H1 (cell line): ENCODE measurements at regions not wholly inside any gene's neighbourhood (a gene's known extent, or its start where the extent isn't known, plus 50 kb on each side); places are given as distances from the start of the nearest gene placed in this dataset.

Source experiments
- CTCF ChIA-PET: fragments of 300-600 bp; sonication (Branson Sonifier 250); formaldehyde crosslinking; loops from one replicate; lab custom pipeline; 2021; ENCODE audit not compliant: partially characterized antibody; lab: Charles Lee
- POLR2A ChIA-PET: fragments of 300-600 bp; sonication (Branson Sonifier 250); formaldehyde crosslinking; loops from one replicate; lab custom pipeline; 2021; ENCODE audit warnings: inconsistent platforms; ENCODE audit not compliant: partially characterized antibody; lab: Charles Lee
- DNase-seq, 2 experiments: peaks; one replicate each; pipeline versions ENCODE4 v3.0.0 to v3.0.0-alpha.2; 2010 to 2022; ENCODE audit warnings: low spot score in 2 of 2, low read depth in 1 of 2, mixed read lengths in 1 of 2
- FAIRE-seq: peaks from 2 replicates; lab custom pipeline; 2011; peaks lifted over from hg19 to GRCh38; lab: Jason Lieb, UNC
- H2AFZ ChIP-seq: 2 replicates; pipeline ENCODE4 v1.8.1; 2012; ENCODE audit warnings: low read length, inconsistent platforms
- H2AK5ac ChIP-seq: 2 replicates; pipeline ENCODE4 v1.6.1; 2013; ENCODE audit warnings: low read depth, low read length
- H2BK120ac ChIP-seq: replicated peaks from 2 replicates; pipeline ENCODE3; 2013; ENCODE audit warnings: low read depth, low read length, inconsistent platforms
- H2BK12ac ChIP-seq: 2 replicates; pipeline ENCODE4 v1.6.1; 2013; ENCODE audit warnings: low read depth, low read length
- H2BK15ac ChIP-seq: 2 replicates; pipeline ENCODE4 v1.6.1; 2013; ENCODE audit warnings: low read length
- H2BK20ac ChIP-seq: 2 replicates; pipeline ENCODE4 v1.6.1; 2013; ENCODE audit warnings: low read length
- H2BK5ac ChIP-seq: 2 replicates; pipeline ENCODE4 v1.6.1; 2013; ENCODE audit warnings: low read depth, low read length
- H3K14ac ChIP-seq: 2 replicates; pipeline ENCODE4 v1.6.1; 2013; ENCODE audit warnings: inconsistent platforms; ENCODE audit not compliant: insufficient read length
- H3K18ac ChIP-seq: 2 replicates; pipeline ENCODE4 v1.6.1; 2013; ENCODE audit warnings: low read length; ENCODE audit errors: extremely low read depth
- H3K23ac ChIP-seq: 2 replicates; pipeline ENCODE4 v1.6.1; 2013; ENCODE audit warnings: inconsistent platforms; ENCODE audit not compliant: insufficient read length
- H3K23me2 ChIP-seq: 2 replicates; pipeline ENCODE4 v1.6.1; 2013; ENCODE audit warnings: low read depth, low read length
- H3K27ac ChIP-seq: 2 replicates; pipeline ENCODE4 v1.6.1; 2011; ENCODE audit warnings: low read depth, low read length, inconsistent platforms
- H3K27me3 ChIP-seq, 4 experiments: replicated peaks in 1 of 4; 1 replicate in 1 of 4; 2 replicates in 3 of 4; pipeline versions ENCODE4 v1.6.1 to v1.8.1; 2011 to 2013; ENCODE audit warnings: low read length in 3 of 4, mild to moderate bottlenecking in 3 of 4, inconsistent platforms in 2 of 4, mixed read lengths in 2 of 4, moderate library complexity in 1 of 4; ENCODE audit not compliant: control insufficient read depth in 3 of 4, insufficient read depth in 3 of 4; ENCODE audit errors: extremely low read depth in 1 of 4
- H3K36me3 ChIP-seq, 4 experiments: 2 replicates each; pipeline versions ENCODE4 v1.6.1 to v1.8.1; 2011 to 2013; ENCODE audit warnings: mild to moderate bottlenecking in 4 of 4, low read length in 3 of 4, moderate library complexity in 2 of 4, control low read depth in 1 of 4, inconsistent platforms in 1 of 4; ENCODE audit not compliant: insufficient read depth in 4 of 4, control insufficient read depth in 2 of 4
- H3K4ac ChIP-seq: replicated peaks from 2 replicates; pipeline ENCODE3; 2013; ENCODE audit warnings: low read length, low read depth, mixed read lengths, inconsistent platforms; ENCODE audit not compliant: insufficient read length
- H3K4me1 ChIP-seq, 4 experiments: replicated peaks in 1 of 4; 1 replicate in 1 of 4; 2 replicates in 3 of 4; pipeline versions ENCODE4 v1.6.1 to v1.8.1; 2011 to 2013; ENCODE audit warnings: low read length in 3 of 4, inconsistent platforms in 2 of 4, mixed read lengths in 1 of 4; ENCODE audit not compliant: insufficient read depth in 4 of 4, control insufficient read depth in 3 of 4
- H3K4me2 ChIP-seq, 2 experiments: 2 replicates each; pipeline versions ENCODE4 v1.6.1 to v1.8.1; 2011 to 2013; ENCODE audit warnings: low read depth in 2 of 2, low read length in 2 of 2, control low read depth in 1 of 2, inconsistent platforms in 1 of 2, mild to moderate bottlenecking in 1 of 2; ENCODE audit not compliant: insufficient read depth in 1 of 2
- H3K4me3 ChIP-seq, 4 experiments: fragments of 200-600, 300-600 bp in 1 of 4; sonication (generic), shearing (Covaris generic), sonication (Bioruptor Twin) in 1 of 4; 2 replicates each; pipeline versions ENCODE4 v1.5.1 to v1.8.1; 2011 to 2016; ENCODE audit warnings: low read length in 4 of 4, low read depth in 3 of 4, control low read depth in 2 of 4, inconsistent platforms in 2 of 4, mild to moderate bottlenecking in 2 of 4, mixed read lengths in 1 of 4, moderate library complexity in 1 of 4; ENCODE audit not compliant: insufficient read depth in 2 of 4; ENCODE audit errors: extremely low read depth in 1 of 4
- H3K56ac ChIP-seq: replicated peaks from 2 replicates; pipeline ENCODE3; 2013; ENCODE audit warnings: low read depth, mild to moderate bottlenecking, mixed read lengths, low read length, inconsistent platforms; ENCODE audit not compliant: insufficient read length
- H3K79me1 ChIP-seq: 2 replicates; pipeline ENCODE4 v1.6.1; 2013; ENCODE audit warnings: low read depth, low read length, control low read depth
- H3K79me2 ChIP-seq, 2 experiments: 2 replicates each; pipeline versions ENCODE4 v1.6.1 to v1.8.1; 2012 to 2013; ENCODE audit warnings: low read length in 2 of 2, mild to moderate bottlenecking in 2 of 2, inconsistent platforms in 1 of 2; ENCODE audit not compliant: insufficient read depth in 2 of 2, control insufficient read depth in 1 of 2
- H3K9ac ChIP-seq, 4 experiments: replicated peaks in 1 of 4; 1 replicate in 1 of 4; 2 replicates in 3 of 4; pipeline versions ENCODE4 v1.6.1 to v1.8.1; 2011 to 2013; ENCODE audit warnings: low read depth in 3 of 4, low read length in 3 of 4, control low read depth in 2 of 4, mild to moderate bottlenecking in 2 of 4, moderate library complexity in 2 of 4, inconsistent platforms in 1 of 4; ENCODE audit errors: extremely low read depth in 1 of 4
- H3K9me3 ChIP-seq, 2 experiments: 2 replicates each; pipeline versions ENCODE4 v1.6.1 to v1.8.1; 2012 to 2013; ENCODE audit warnings: mild to moderate bottlenecking in 2 of 2, moderate library complexity in 2 of 2, control low read depth in 1 of 2, inconsistent platforms in 1 of 2, low read depth in 1 of 2, low read length in 1 of 2, mixed read lengths in 1 of 2; ENCODE audit not compliant: insufficient read depth in 2 of 2
- H4K20me1 ChIP-seq, 2 experiments: replicated peaks in 1 of 2; 2 replicates each; pipeline versions ENCODE3 to v1.8.1; 2011 to 2013; ENCODE audit warnings: inconsistent platforms in 2 of 2, low read length in 2 of 2, mild to moderate bottlenecking in 1 of 2; ENCODE audit not compliant: insufficient read depth in 2 of 2, control insufficient read depth in 1 of 2
- H4K5ac ChIP-seq: 2 replicates; pipeline ENCODE4 v1.6.1; 2013; ENCODE audit warnings: low read length, low read depth, mixed read lengths, inconsistent platforms; ENCODE audit not compliant: insufficient read length
- H4K8ac ChIP-seq: 2 replicates; pipeline ENCODE4 v1.8.0; 2013; ENCODE audit warnings: mild to moderate bottlenecking, moderate library complexity, low read length, inconsistent platforms; ENCODE audit not compliant: insufficient read depth; ENCODE audit errors: extremely low read depth
- H4K91ac ChIP-seq: replicated peaks from 2 replicates; pipeline ENCODE3; 2013; ENCODE audit warnings: low read length, mixed read lengths, inconsistent platforms; ENCODE audit not compliant: insufficient read length
- KDM5A ChIP-seq: fragments of 200-600 bp; IDR thresholded peaks from 2 replicates; pipeline ENCODE4 v1.7.1; 2012; ENCODE audit warnings: mild to moderate bottlenecking, low read length, inconsistent platforms, mixed read lengths
- POU5F1 ChIP-seq: IDR thresholded peaks from 2 replicates; pipeline ENCODE4 v1.6.1; 2011; ENCODE audit warnings: low read depth, mild to moderate bottlenecking, low read length, moderate library complexity
- SIRT6 ChIP-seq: IDR thresholded peaks from one replicate; pipeline ENCODE4 v1.7.1; 2012; ENCODE audit warnings: low read length, inconsistent platforms
- SRF ChIP-seq: IDR thresholded peaks from 2 replicates; pipeline ENCODE4 v1.6.1; 2011; ENCODE audit warnings: mild to moderate bottlenecking, low read depth, low read length, moderate library complexity
- WGBS, 2 experiments: shearing (Covaris generic) in 1 of 2; methylation state at CpG; one replicate each; pipeline versions ENCODE4 v1.1.6 to v1.1.7; 2013 to 2015; ENCODE audit warnings: low lambda C conversion rate in 2 of 2, mixed read lengths in 2 of 2, inconsistent platforms in 1 of 2, low coverage in 1 of 2, missing lambda C conversion rate in 1 of 2; ENCODE audit not compliant: insufficient replicate concordance in 2 of 2, insufficient coverage in 1 of 2, insufficient read length in 1 of 2; ENCODE audit errors: extremely low coverage in 1 of 2, missing lambda C conversion rate in 1 of 2; 5-methylcytosine and 5-hydroxymethylcytosine counted together
- TF ChIP-seq, protein P1 (sequence below), 3 experiments: IDR thresholded peaks; 1 replicate in 2 of 3; 2 replicates in 1 of 3; pipeline versions ENCODE4 v1.5.1 to v1.6.1; 2011; ENCODE audit warnings: low read length in 3 of 3, mild to moderate bottlenecking in 3 of 3, inconsistent platforms in 2 of 3, low read depth in 1 of 3, moderate library complexity in 1 of 3; ENCODE audit not compliant: insufficient read depth in 1 of 3; ENCODE audit errors: control extremely low read depth in 1 of 3

DNA sequence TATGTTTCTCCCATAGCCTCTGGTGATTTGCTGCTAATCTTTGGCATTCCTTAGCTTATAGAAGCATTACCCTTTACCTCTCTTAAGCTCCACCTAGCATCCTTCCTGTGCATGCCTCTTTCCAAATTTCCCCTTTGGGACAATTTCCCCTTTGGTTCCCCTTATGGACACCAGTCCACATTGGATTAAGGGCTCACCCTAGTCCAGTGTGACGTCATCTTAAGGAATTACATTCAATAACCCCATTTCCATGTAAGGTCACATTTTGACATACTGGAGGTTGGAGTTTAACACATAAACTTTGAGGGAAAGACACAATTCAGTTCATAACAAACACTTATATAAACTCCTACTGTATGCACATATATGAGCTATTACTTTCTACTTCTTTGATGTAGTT, 916.6 kb downstream of the SLC4A3 start:
- no peak overlapping the region for H3K56ac ChIP-seq
- no peaks in the 10 kb centered on the region for H3K9me3 ChIP-seq
- TF ChIP-seq, protein P1, sequence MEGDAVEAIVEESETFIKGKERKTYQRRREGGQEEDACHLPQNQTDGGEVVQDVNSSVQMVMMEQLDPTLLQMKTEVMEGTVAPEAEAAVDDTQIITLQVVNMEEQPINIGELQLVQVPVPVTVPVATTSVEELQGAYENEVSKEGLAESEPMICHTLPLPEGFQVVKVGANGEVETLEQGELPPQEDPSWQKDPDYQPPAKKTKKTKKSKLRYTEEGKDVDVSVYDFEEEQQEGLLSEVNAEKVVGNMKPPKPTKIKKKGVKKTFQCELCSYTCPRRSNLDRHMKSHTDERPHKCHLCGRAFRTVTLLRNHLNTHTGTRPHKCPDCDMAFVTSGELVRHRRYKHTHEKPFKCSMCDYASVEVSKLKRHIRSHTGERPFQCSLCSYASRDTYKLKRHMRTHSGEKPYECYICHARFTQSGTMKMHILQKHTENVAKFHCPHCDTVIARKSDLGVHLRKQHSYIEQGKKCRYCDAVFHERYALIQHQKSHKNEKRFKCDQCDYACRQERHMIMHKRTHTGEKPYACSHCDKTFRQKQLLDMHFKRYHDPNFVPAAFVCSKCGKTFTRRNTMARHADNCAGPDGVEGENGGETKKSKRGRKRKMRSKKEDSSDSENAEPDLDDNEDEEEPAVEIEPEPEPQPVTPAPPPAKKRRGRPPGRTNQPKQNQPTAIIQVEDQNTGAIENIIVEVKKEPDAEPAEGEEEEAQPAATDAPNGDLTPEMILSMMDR (IDR thresholded peaks at IDR 0.05; ENCODE audit: control extremely low read depth in 1 of 3, insufficient read depth in 1 of 3, low read depth in 1 of 3, low read length in 3 of 3): no peak
- TF ChIP-seq SRF: no peak
- TF ChIP-seq KDM5A: no peak
- no peak for TF ChIP-seq POU5F1
- no peak for TF ChIP-seq SIRT6
- H4K8ac ChIP-seq: no peak overlapping the region
- H3K79me2 ChIP-seq: no peaks in the 10 kb centered on the region
- no peak overlapping the region for H2BK120ac ChIP-seq
- no peak for FAIRE-seq
- H3K23me2 ChIP-seq: no peaks in the 10 kb centered on the region
- H2BK5ac ChIP-seq: no peak overlapping the region
- CTCF ChIA-PET: no interaction called here
- no peaks in the 10 kb centered on the region for H3K27me3 ChIP-seq
- no peaks in the 10 kb centered on the region for H4K20me1 ChIP-seq
- H2AFZ ChIP-seq: no peak overlapping the region
- H3K27ac ChIP-seq: no peak overlapping the region
- H3K14ac ChIP-seq: no peak overlapping the region
- no peak for DNase-seq
- H3K4me3 ChIP-seq: no peak overlapping the region
- H3K23ac ChIP-seq: no peak overlapping the region
- no peak overlapping the region for H2AK5ac ChIP-seq
- no peak overlapping the region for H2BK15ac ChIP-seq
- no peak overlapping the region for H3K9ac ChIP-seq
- no peak overlapping the region for H2BK12ac ChIP-seq
- H3K4ac ChIP-seq: no peak overlapping the region
- H2BK20ac ChIP-seq: no peak overlapping the region
- 60% methylated on average over 1 of the region's 1 CpG; no CpG with 5 or more reads in 1 of the 2 experiments for WGBS, 2 experiments
- no peak overlapping the region for H3K18ac ChIP-seq
- no peak overlapping the region for H4K5ac ChIP-seq
- H3K4me2 ChIP-seq: no peak overlapping the region
- H3K79me1 ChIP-seq: no peaks in the 10 kb centered on the region
- POLR2A ChIA-PET: no interaction called here
- no peaks in the 10 kb centered on the region for H3K36me3 ChIP-seq
- no peaks in the 10 kb centered on the region for H3K4me1 ChIP-seq
- no peak overlapping the region for H4K91ac ChIP-seq
